IgD-negative memory B cell (primary cell): ENCODE measurements at regions not wholly inside any gene's neighbourhood (a gene's known extent, or its start where the extent isn't known, plus 50 kb on each side); places are given as distances from the start of the nearest gene placed in this dataset.

ENCODE experiments used
- H3K27ac Mint-ChIP-seq, 3 donors: one replicate each; pipeline ENCODE4 v1.8.0; 2020 to 2022; ENCODE audit warnings: mild to moderate bottlenecking in 3 of 3, mixed read lengths in 3 of 3, moderate library complexity in 1 of 3
- H3K27me3 Mint-ChIP-seq: one replicate; pipeline ENCODE4 v1.8.0; 2021; ENCODE audit warnings: mixed read lengths
- H3K36me3 Mint-ChIP-seq: one replicate; pipeline ENCODE4 v1.8.0; 2020; ENCODE audit warnings: mild to moderate bottlenecking, mixed read lengths
- H3K4me1 Mint-ChIP-seq, 3 donors: one replicate each; pipeline ENCODE4 v1.8.0; 2020 to 2022; ENCODE audit warnings: mixed read lengths in 3 of 3, mild to moderate bottlenecking in 1 of 3
- H3K4me3 Mint-ChIP-seq, 4 donors: one replicate each; pipeline ENCODE4 v1.8.0; 2020 to 2022; ENCODE audit warnings: mild to moderate bottlenecking in 4 of 4, mixed read lengths in 4 of 4, moderate library complexity in 3 of 4
- H3K9me3 Mint-ChIP-seq, 3 donors: one replicate each; pipeline ENCODE4 v1.8.0; 2020 to 2021; ENCODE audit warnings: mixed read lengths in 3 of 3, mild to moderate bottlenecking in 1 of 3

DNA sequence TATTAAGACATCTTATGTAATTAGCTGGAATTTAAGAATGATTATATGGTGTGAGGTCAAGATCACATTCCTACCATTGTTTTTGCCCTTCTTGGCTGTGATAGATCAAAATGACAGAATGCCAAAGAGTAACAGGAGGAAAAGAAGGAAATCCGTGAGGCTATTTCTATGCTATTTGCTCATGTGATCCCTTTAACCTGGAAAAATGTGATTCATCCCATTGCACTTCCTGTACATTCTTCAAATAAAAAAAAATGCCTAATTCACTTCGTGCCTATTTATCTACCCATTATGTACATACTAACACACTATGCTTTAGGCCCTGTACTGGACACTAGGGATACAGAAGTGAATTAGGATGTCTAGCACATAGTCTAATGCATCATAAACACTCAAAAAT lies 154.1 kb upstream of the PAPPA start:
- H3K4me3 Mint-ChIP-seq: no peak overlapping the region
- no peak overlapping the region for H3K27ac Mint-ChIP-seq
- no peaks in the 10 kb centered on the region for H3K4me1 Mint-ChIP-seq
- H3K9me3 Mint-ChIP-seq: peaks cover 0 to 2% (median 0%) of the 10 kb centered on the region in 3 donors
- H3K36me3 Mint-ChIP-seq: no peaks in the 10 kb centered on the region
- no peaks in the 10 kb centered on the region for H3K27me3 Mint-ChIP-seq

DNA sequence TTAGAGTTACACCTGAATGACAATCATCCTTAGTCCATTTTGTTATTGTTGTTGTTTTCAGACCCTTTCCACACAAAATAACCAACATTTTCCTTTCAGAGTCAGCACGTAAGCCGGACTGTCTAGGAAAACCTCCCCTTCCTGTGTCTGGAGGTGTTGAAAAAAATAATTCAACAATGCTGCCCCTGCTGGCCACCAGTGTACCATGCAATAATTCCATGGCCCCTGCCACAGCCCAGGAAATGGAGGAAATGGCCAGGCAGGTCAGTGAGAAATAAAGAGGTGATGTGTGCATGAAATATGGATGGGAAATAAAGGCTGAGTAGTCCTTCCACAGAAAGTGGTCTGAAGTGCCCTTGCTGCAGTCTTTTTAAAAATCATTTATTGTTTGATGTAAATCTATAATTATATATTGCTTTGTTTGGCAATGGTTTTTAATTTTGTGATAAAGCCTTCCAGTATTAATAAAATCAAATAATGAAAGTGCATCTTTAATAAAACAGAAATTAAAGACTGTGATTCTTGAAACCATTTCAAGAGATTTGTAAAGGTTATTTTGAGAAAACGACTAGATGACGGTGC lies 152.8 kb upstream of the PAPPA start:
- Mint-ChIP-seq H3K27me3 (no peaks in the 10 kb centered on the region), H3K36me3 (no peaks in the 10 kb centered on the region), H3K9me3 (peaks cover 0 to 2% (median 0%) of the 10 kb centered on the region in 3 donors), H3K27ac (no peak overlapping the region), H3K4me3 (no peak overlapping the region), H3K4me1 (no peaks in the 10 kb centered on the region)

DNA sequence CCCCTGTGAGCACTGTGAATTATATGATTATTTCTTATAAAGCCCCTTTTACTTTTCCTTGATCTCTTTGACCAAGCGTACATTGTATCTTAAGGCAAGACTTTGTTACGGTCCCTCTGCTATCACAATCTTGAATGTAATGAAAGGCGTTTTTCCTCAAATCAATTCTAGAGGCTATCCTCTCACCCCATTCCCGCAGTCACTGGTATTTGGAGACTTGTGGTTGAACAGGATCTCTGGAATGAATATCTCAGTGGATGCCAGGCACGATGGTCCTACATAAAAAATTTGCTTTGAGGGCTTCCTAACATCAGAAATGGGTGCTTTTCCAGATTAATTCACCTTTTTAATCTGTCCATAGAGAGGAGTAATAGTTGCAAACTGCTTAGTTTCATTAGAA lies 151.4 kb upstream of the PAPPA start:
- no peaks in the 10 kb centered on the region for H3K4me1 Mint-ChIP-seq
- no peaks in the 10 kb centered on the region for H3K36me3 Mint-ChIP-seq
- H3K27me3 Mint-ChIP-seq: no peaks in the 10 kb centered on the region
- H3K4me3 Mint-ChIP-seq: no peak overlapping the region
- H3K9me3 Mint-ChIP-seq: peaks cover 0 to 2% (median 0%) of the 10 kb centered on the region in 3 donors
- no peak overlapping the region for H3K27ac Mint-ChIP-seq

DNA sequence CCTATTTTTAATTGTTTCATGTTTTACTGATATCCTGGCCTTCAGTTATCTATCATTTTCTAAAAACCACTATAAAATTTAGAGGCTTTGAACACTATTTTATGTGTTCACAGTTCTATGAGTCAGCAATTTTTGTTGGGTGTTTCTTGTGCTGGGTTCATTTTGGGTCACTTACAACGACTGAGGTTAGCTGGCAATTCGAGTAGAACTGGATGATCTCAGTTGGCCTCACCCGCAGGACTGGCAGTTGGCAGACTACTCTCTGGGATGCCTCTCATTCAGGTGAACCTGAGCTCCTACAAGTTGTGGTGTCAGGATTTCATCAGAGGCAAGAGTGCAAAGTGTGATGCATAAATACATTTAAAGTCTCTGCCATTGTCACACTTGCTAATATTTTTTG lies 151.0 kb upstream of the PAPPA start:
- no peaks in the 10 kb centered on the region for H3K36me3 Mint-ChIP-seq
- H3K4me1 Mint-ChIP-seq: no peaks in the 10 kb centered on the region
- no peaks in the 10 kb centered on the region for H3K27me3 Mint-ChIP-seq
- H3K4me3 Mint-ChIP-seq: no peak overlapping the region
- H3K9me3 Mint-ChIP-seq: peaks cover 0 to 2% (median 0%) of the 10 kb centered on the region in 3 donors
- no peak overlapping the region for H3K27ac Mint-ChIP-seq

DNA sequence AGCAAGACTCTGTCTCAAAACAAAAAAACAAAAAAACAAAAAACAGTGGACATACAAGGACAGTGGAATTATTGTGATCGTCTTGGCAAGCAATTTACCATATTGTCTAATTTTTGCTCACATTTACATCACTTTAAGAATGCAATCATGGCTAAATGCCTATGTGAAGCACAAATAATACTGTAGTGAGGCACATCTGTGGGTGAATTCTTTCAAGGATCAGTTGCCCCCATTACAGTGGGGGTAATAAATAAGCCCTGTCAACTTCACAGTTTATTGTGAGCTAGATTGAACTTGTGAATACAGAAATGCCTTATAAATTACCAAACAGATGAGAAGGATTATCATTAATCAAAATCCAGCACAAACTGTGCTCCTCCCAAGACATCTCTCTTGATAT lies 150.2 kb upstream of the PAPPA start:
- Mint-ChIP-seq H3K36me3 (no peaks in the 10 kb centered on the region), H3K4me1 (no peaks in the 10 kb centered on the region), H3K4me3 (no peak overlapping the region), H3K27me3 (no peaks in the 10 kb centered on the region), H3K9me3 (peaks cover 0 to 2% (median 0%) of the 10 kb centered on the region in 3 donors), H3K27ac (no peak overlapping the region)

DNA sequence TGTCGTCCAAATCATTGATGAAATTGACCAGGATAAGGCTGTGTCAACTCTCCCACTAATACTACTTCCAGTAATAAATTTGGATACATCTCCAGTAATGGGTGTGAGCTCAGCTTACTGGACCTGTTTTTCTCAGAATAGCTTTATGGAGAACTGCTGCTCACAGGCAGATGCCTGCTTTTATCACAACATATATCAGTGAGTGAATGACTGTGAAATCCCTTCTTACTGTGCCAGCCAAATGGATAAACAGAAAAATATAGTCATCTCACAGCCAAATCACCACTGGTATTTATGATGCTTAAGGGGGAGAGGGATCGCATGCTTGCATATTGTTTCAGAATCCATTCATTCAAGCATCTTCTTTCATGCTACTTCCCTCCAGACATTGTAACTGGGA lies 148.4 kb upstream of the PAPPA start:
- H3K4me3 Mint-ChIP-seq: no peak overlapping the region
- no peaks in the 10 kb centered on the region for H3K27me3 Mint-ChIP-seq
- H3K9me3 Mint-ChIP-seq: peaks cover 0 to 4% (median 4%) of the 10 kb centered on the region in 3 donors
- no peaks in the 10 kb centered on the region for H3K4me1 Mint-ChIP-seq
- no peak overlapping the region for H3K27ac Mint-ChIP-seq
- no peaks in the 10 kb centered on the region for H3K36me3 Mint-ChIP-seq

DNA sequence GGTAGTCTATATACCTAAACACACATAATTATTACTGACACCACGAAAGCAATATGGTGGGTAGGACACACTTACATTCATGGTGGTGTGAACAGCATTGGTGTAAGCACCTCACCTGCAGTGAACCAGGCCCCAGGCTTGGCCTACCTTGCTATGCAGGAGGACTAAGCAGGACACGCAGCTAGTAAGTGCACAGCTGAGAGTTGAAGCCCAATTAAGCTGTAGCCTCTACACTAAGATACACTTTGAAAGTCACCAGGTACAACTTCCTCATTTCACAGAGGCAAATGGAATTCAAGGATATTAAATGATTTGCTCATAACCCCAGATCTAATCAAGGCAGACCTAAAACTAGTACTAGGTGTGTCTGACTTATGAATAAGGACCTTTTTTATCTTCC lies 145.8 kb upstream of the PAPPA start:
- no peak overlapping the region for H3K4me3 Mint-ChIP-seq
- peaks cover 0 to 4% (median 3%) of the 10 kb centered on the region in 3 donors for H3K9me3 Mint-ChIP-seq
- no peaks in the 10 kb centered on the region for H3K27me3 Mint-ChIP-seq
- no peak overlapping the region for H3K27ac Mint-ChIP-seq
- no peaks in the 10 kb centered on the region for H3K36me3 Mint-ChIP-seq
- H3K4me1 Mint-ChIP-seq: no peaks in the 10 kb centered on the region

DNA sequence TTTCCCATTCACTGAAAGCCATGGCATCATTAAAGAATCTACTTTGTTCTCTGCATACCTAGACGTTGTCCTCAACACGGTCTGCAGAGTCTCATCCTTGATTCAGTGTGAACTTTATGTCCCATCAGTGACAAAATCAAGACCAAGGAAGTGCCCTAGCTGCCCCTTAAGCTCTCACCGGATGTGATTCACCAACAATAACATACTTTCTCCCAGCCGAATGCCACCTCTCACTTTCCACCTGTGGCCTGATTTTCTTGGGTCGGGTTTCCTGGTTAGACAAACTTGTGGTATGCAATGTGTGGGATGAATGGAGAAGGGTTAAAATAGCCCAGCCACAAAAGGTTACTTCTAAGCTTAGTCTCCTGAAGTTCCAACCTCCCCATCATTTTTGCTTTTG lies 145.3 kb upstream of the PAPPA start:
- H3K27me3 Mint-ChIP-seq: no peaks in the 10 kb centered on the region
- H3K4me3 Mint-ChIP-seq: no peak overlapping the region
- H3K27ac Mint-ChIP-seq: no peak overlapping the region
- no peaks in the 10 kb centered on the region for H3K36me3 Mint-ChIP-seq
- H3K4me1 Mint-ChIP-seq: no peaks in the 10 kb centered on the region
- H3K9me3 Mint-ChIP-seq: peaks cover 0 to 4% (median 3%) of the 10 kb centered on the region in 3 donors

DNA sequence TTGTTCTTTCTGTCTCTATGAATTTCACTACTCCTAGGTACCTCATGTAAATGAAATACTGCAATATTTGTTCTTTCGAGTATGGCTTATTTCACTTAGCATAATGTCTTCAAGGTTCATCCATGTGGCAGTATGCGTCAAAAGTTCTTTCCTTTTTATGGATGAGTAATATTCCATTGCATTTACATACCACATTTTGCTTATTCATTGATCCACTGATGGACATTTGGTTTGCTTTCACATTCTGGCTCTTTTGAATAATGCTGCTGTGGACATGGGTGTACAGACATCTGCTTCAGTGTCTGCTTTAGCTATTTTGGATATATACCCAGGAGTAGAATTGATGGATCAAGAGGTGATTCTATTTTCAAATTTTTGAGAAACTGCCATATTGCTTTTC lies 144.2 kb upstream of the PAPPA start:
- peaks cover 0 to 2% (median 0%) of the 10 kb centered on the region in 3 donors for H3K4me1 Mint-ChIP-seq
- peaks cover 0 to 4% (median 3%) of the 10 kb centered on the region in 3 donors for H3K9me3 Mint-ChIP-seq
- no peaks in the 10 kb centered on the region for H3K27me3 Mint-ChIP-seq
- H3K27ac Mint-ChIP-seq: no peak overlapping the region
- no peaks in the 10 kb centered on the region for H3K36me3 Mint-ChIP-seq
- no peak overlapping the region for H3K4me3 Mint-ChIP-seq

DNA sequence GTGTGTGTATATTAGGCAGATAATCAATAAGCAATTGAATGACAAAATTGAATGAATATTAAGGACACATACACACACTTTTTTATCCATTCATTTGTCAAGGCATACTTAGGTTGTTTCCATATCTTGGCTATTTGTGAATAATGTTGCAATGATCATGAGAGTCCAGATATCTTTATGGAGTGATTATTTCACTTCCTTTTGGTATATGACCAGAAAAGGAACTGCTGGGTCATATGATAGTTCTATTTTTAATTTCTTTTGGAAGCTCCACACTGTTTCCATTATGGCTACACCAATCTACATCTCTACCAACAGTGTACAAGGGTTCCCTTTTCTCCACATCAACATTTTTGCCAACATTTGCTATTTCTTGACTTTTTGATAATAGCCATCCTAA lies 137.7 kb upstream of the PAPPA start:
- H3K9me3 Mint-ChIP-seq: peaks cover 1 to 5% (median 3%) of the 10 kb centered on the region in 3 donors
- no peak overlapping the region for H3K4me3 Mint-ChIP-seq

DNA sequence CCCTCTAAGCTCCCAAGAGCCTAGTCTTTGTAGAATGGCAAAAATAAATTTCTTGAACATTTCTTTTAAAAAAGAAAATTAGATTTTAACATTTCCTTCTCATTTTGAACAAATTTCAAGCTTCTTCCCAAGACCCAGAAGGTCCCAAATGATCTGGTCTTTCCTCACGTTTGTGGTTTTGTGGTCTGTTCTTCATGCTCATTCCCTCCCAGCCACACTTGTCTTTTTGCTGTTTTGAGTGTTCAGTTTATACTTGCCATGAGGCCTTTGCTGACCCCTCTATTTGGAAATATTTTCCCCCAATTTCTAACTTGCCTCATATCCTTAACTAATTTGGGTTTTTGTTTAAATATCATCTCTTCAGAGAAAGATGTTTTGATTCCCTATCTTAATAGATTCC lies 133.4 kb upstream of the PAPPA start:
- Mint-ChIP-seq H3K4me3 (no peak overlapping the region), H3K9me3 (peaks cover 4 to 7% (median 6%) of the 10 kb centered on the region in 3 donors), H3K4me1 (peaks cover 0 to 2% (median 0%) of the 10 kb centered on the region in 3 donors), H3K27ac (no peak overlapping the region), H3K27me3 (no peaks in the 10 kb centered on the region), H3K36me3 (peaks cover 2% of the 10 kb centered on the region)

More for the DNA sequence above, 137.7 kb upstream of the PAPPA start:
- H3K36me3 Mint-ChIP-seq: peaks cover 2% of the 10 kb centered on the region
- H3K27me3 Mint-ChIP-seq: no peaks in the 10 kb centered on the region
- H3K27ac Mint-ChIP-seq: no peak overlapping the region
- peaks cover 0 to 3% (median 0%) of the 10 kb centered on the region in 3 donors for H3K4me1 Mint-ChIP-seq

DNA sequence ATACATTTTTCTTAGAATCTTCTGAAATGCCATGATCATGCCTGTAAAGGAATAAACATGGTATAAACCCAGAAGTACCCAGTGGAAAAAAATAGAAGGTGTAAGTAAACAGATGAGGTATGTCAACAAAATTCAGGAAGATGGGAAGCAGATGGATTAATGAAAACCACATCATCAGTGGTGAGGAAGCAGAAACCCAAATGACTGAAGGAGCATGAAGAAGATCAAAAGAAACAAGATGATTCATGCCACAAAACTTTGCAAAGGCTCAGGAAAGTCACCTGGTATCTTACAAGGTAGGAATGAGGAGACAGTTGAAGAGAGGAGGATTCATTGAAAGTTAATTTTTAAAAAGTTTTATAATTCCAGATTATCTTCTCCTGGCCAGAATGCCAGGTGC lies 132.8 kb upstream of the PAPPA start:
- Mint-ChIP-seq H3K27me3 (no peaks in the 10 kb centered on the region), H3K4me3 (no peak overlapping the region), H3K9me3 (peaks cover 4 to 7% (median 6%) of the 10 kb centered on the region in 3 donors), H3K27ac (no peak overlapping the region), H3K4me1 (peaks cover 0 to 2% (median 0%) of the 10 kb centered on the region in 3 donors), H3K36me3 (peaks cover 2% of the 10 kb centered on the region)

DNA sequence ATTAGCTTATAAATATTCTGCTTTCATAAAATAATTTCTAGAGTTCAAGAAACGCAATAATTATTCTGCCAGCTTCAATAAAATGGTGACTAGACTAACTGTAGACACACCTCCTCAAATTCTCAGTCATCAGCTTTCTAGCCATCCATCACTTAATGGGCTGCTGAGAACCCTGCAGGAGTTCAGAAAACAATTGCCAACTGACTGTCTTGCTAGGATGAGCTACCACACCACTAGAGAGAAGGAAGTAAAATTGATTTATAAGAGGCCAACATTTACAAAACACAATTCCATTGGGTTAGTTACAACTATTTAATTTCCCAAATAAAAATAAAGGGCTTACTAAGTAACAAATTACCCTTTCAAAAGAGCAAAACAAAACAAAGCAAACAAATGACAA lies 126.5 kb upstream of the PAPPA start:
- Mint-ChIP-seq H3K27me3 (no peaks in the 10 kb centered on the region), H3K9me3 (peaks cover 3 to 10% (median 6%) of the 10 kb centered on the region in 3 donors), H3K27ac (no peak overlapping the region), H3K36me3 (no peaks in the 10 kb centered on the region), H3K4me1 (no peaks in the 10 kb centered on the region), H3K4me3 (no peak overlapping the region)

DNA sequence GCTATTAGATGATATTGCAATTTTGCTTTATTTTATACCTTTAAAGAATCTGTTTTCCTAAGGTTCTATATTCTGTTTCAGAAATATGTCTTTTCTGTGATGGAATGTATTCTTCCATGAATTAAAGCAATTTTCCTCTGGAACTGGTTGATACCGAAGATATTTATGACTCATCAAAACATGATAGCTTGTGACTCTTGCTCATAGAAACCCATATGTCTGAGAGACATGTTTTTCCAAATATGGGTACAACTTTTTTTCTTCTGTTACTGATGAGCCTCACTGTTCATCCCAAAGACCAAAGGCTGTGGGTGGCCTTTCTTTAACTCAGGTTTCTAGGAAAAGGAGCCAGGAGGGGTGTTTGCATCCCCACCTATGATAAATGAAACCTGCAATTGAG lies 126.1 kb upstream of the PAPPA start:
- H3K27ac Mint-ChIP-seq: no peak overlapping the region
- H3K4me1 Mint-ChIP-seq: no peaks in the 10 kb centered on the region
- H3K27me3 Mint-ChIP-seq: no peaks in the 10 kb centered on the region
- no peaks in the 10 kb centered on the region for H3K36me3 Mint-ChIP-seq
- peaks cover 3 to 10% (median 6%) of the 10 kb centered on the region in 3 donors for H3K9me3 Mint-ChIP-seq
- no peak overlapping the region for H3K4me3 Mint-ChIP-seq

DNA sequence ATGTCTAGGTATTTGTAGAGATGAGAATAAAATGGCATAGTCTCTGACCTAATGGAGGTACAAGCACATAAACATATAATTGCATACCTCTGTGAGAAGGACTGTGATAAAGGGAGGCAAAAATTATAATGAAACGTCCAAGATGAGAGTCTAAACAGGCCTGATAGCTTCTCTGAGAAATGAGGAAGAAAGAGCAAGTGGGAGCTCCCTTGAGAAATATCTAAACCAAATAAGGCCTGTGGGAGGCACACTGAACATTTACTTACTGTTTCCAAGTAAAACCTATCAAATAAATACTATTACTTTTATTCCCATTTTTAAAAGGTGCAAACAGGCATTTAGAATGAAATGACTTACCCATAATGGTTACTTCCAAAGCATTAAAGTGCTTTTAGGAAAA lies 125.6 kb upstream of the PAPPA start:
- no peaks in the 10 kb centered on the region for H3K4me1 Mint-ChIP-seq
- no peaks in the 10 kb centered on the region for H3K36me3 Mint-ChIP-seq
- no peak overlapping the region for H3K4me3 Mint-ChIP-seq
- H3K9me3 Mint-ChIP-seq: peaks cover 3 to 10% (median 6%) of the 10 kb centered on the region in 3 donors
- H3K27me3 Mint-ChIP-seq: no peaks in the 10 kb centered on the region
- H3K27ac Mint-ChIP-seq: no peak overlapping the region

DNA sequence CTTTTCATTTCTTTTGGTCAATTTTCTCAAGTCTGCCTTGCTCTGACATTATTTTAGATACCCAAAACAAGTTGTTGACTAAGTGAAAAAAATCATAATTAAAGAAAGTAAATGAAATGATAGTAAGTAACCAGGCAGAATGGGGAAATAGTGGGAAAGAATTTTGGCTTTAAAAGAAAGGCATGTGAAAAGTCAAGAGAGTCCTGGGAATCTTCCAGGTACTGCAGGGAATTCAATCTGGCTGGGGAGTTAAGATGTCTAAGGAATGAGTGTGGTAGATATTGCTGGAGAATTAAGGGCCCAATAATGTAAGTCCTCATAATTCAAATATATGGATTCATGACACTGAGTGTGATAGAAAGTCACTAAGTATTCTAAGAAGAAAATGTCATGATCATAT lies 123.1 kb upstream of the PAPPA start:
- H3K9me3 Mint-ChIP-seq: peaks cover 4 to 12% (median 6%) of the 10 kb centered on the region in 3 donors
- H3K27me3 Mint-ChIP-seq: no peaks in the 10 kb centered on the region
- no peaks in the 10 kb centered on the region for H3K4me1 Mint-ChIP-seq
- H3K4me3 Mint-ChIP-seq: no peak overlapping the region
- H3K27ac Mint-ChIP-seq: no peak overlapping the region
- no peaks in the 10 kb centered on the region for H3K36me3 Mint-ChIP-seq
